Kidney epithelial cell (primary cell): ENCODE measurements at regions not wholly inside any gene's neighbourhood (a gene's known extent, or its start where the extent isn't known, plus 50 kb on each side); places are given as distances from the start of the nearest gene placed in this dataset.

ENCODE experiments used
- DNase-seq: peaks from one replicate; pipeline ENCODE4 v3.0.0-alpha.2; 2010; ENCODE audit warnings: low read depth
- H3K27me3 ChIP-seq: 2 replicates; pipeline ENCODE4 v1.6.0; 2011; ENCODE audit warnings: low read length; ENCODE audit not compliant: control insufficient read depth, insufficient read depth
- H3K36me3 ChIP-seq: 2 replicates; pipeline ENCODE4 v1.5.1; 2011; ENCODE audit warnings: low read length; ENCODE audit not compliant: control insufficient read depth, insufficient read depth
- H3K4me3 ChIP-seq: 2 replicates; pipeline ENCODE4 v1.5.1; 2011; ENCODE audit warnings: low read depth, mild to moderate bottlenecking, control low read depth, low read length
- TF ChIP-seq, protein P1 (sequence below): IDR thresholded peaks from 2 replicates; pipeline ENCODE4 v1.5.1; 2011; ENCODE audit warnings: mild to moderate bottlenecking, moderate library complexity, low read length, control low read depth, inconsistent platforms; ENCODE audit not compliant: insufficient read depth, poor library complexity, severe bottlenecking

- Histone ChIP-seq H3K27me3 (no peaks in the 10 kb centered on the region), H3K4me3 (no peak overlapping the region), H3K36me3 (no peaks in the 10 kb centered on the region)
- TF ChIP-seq, protein P1, sequence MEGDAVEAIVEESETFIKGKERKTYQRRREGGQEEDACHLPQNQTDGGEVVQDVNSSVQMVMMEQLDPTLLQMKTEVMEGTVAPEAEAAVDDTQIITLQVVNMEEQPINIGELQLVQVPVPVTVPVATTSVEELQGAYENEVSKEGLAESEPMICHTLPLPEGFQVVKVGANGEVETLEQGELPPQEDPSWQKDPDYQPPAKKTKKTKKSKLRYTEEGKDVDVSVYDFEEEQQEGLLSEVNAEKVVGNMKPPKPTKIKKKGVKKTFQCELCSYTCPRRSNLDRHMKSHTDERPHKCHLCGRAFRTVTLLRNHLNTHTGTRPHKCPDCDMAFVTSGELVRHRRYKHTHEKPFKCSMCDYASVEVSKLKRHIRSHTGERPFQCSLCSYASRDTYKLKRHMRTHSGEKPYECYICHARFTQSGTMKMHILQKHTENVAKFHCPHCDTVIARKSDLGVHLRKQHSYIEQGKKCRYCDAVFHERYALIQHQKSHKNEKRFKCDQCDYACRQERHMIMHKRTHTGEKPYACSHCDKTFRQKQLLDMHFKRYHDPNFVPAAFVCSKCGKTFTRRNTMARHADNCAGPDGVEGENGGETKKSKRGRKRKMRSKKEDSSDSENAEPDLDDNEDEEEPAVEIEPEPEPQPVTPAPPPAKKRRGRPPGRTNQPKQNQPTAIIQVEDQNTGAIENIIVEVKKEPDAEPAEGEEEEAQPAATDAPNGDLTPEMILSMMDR: no peak
- DNase-seq: no peak
Observed at GRCh38 chr6:12656906-12657305, 59.7 kb upstream of the PHACTR1 start.

DNA sequence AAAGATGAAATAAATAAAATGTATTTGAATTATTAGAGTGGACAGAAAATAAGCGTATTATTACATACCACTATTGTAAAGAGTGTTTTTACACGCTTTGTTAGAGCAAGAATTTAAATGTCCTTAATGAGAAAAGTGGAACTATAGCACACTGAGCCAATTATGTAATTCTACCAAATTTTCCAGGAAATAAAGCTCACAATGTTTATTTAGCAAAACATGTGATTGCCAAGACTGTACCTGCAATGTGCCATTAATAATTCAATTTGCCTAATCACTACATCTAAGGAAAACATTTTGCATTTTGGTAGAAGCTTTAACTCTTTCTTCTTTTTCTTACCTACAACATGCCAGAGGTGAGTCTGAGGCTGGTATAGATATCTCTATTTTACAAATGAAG is 58.7 kb upstream of the PHACTR1 start:
- TF ChIP-seq, protein P1: no peak
- Histone ChIP-seq H3K27me3 (no peaks in the 10 kb centered on the region), H3K4me3 (no peak overlapping the region), H3K36me3 (no peaks in the 10 kb centered on the region)
- no peak for DNase-seq

GRCh38 chr6:12661432-12662089 is 55.0 kb upstream of the PHACTR1 start:
- H3K27me3 ChIP-seq: no peaks in the 10 kb centered on the region
- H3K4me3 ChIP-seq: no peak overlapping the region
- no peak for DNase-seq
- H3K36me3 ChIP-seq: no peaks in the 10 kb centered on the region
- TF ChIP-seq, protein P1: no peak
